Ramos (cell line): ENCODE measurements at regions not wholly inside any gene's neighbourhood (a gene's known extent, or its start where the extent isn't known, plus 50 kb on each side); places are given as distances from the start of the nearest gene placed in this dataset.
"Not testable (repeated sequence)": the region's sequence is repeated elsewhere in the genome, so short reads cannot be mapped to it uniquely, and the experiment has no call there.

Source experiments
- in situ Hi-C: fragments of 300-500 bp; cut with MboI; formaldehyde crosslinking; loops from one replicate; pipeline ENCODE4 v1.14.3; 2022; ENCODE audit warnings: low sequenced_read_pairs; ENCODE audit not compliant: unreplicated experiment

DNA sequence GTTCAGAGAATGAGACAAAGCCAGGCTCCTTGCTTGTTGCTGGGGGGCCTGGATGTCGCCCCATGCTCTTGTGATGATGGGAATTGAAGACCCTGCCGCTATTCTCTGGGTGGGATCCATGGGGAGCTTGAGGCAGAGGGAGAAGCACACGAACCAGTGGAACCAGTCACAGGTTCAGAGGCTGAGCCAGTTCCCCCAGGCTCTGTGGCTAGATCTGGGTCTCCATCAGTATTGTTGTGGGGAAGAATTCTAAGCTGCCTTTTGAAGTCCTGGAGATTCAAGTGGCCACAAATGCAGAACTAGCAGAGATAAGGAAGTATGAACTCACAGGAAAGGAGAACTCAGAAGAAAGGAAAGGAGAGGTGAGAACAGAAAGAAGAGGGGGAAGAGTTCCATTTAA, 219.4 kb downstream of the MSX2 start:
- in situ Hi-C loops: no loop called here

GRCh38 chr5:174943002-174943401, 218.6 kb downstream of the MSX2 start:
- in situ Hi-C loops: not testable (repeated sequence)

DNA sequence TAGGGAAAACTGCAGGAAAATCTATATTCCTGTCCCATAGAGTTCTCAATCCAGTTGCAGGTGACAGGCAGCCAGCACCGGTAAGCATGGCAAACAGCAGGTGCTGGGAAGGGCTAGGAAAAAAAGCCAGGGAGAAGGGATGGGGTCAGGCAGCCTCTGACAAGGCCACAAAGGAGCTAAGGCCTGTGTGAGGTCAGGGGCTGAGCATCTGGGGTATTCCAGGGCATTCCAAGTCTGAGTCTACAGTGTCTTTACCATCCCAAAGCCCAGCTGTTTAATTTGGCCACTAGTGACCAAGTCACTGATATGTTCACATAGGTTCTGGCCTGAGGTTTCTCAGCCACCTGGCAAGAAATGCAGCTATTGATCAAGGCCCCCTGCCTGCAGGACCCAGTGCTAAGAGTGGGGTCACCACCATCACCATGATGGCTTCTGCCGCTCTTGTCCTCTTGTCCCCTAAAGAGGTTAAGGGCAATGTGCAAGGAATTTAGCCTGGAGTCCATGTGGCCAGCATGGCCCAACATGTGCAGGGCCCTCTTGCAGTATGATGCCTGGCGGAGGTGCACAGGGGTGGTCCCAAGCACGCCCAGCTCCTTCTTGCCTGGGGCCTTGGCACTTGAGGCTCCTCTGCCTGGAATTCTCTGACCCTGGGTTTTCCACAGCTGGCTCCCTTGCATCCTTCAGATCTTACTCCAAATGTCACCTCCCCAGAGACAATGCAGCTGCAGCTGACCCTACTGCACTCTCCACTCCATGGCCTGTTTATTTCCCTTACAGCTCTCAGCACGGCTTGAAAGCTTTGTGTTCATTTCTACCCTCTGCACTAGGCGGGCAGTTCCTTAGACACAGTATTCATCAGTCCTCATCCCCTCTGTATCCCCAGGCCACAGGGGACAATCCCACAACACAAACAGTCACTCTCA, 213.1 kb downstream of the MSX2 start:
- in situ Hi-C loops: no loop called here

DNA sequence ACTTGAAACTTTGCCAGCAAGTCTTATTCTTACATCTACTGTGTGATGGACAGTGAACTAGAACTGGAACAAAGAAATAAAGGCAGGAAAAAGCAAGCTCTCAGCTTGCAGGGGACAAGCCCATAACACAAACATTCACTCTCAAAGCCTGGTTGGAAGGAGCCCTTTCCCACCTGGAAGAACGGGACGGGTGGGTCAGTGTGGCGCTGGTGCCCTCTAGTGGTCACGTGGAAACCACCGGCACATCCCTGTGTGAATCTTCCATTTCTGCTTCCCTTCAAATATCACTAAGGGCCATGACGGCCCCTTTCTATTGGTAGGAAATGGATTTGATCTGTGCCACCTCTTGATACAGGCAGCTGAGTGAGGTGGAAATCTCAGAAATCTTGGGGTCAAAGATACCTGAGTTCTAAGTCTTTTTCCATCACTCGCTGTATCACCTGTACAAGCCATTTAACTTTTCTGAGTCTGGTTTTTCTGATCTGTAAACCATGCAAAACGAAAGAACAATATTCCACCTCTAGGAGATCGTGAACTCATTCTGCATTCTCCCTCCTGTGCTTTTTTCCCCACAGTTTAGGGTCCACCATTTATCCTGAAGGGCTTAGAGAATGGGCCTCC, 211.6 kb downstream of the MSX2 start:
- in situ Hi-C loops: no loop called here

GRCh38 chr5:174931033-174931432, 206.7 kb downstream of the MSX2 start:
- in situ Hi-C loops: not testable (repeated sequence)

- in situ Hi-C loops: no loop called here
Measured at GRCh38 chr5:174925586-174925985, 201.2 kb downstream of the MSX2 start.

DNA sequence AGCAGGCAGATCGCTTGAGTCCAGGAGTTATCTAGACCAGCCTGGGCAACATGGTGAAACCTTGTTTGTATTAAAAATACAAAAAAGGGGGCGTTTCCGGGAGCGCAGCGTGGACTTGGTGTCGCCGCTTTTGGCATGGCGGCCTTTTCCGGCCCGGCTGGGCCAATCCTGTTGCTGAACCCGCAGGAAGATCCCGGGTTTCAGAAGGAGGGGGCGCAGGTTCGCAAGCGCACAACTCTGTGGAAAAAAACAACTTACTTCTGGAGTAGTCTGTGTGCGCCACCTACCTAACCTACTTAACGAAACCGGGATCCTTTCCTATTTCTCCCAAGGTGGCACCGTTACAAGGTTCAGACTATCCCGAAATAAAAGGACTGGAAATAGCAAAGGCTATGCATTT, 198.6 kb downstream of the MSX2 start:
- in situ Hi-C loops: no loop called here

GRCh38 chr5:174920906-174921550, 196.6 kb downstream of the MSX2 start:
- in situ Hi-C loops: no loop called here

DNA sequence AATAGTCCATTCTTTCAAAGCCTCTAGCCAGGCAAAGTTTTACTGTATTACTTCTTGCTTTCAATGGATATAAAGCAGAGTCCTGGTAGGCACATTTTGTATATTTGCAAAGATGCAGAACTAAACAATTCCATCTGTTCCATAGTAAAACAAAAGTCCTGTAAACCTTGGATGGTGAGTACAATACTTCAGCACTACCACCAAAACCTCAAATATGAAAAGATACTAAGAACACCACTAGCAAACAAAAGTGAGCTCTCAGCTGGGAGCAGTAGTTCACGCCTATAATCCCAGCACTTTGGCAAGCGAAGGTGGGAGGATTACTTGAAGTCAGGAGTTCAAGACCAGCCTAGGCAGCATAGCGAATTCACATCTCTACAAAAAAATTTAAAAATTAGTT, 195.0 kb downstream of the MSX2 start:
- in situ Hi-C loops: no loop called here

DNA sequence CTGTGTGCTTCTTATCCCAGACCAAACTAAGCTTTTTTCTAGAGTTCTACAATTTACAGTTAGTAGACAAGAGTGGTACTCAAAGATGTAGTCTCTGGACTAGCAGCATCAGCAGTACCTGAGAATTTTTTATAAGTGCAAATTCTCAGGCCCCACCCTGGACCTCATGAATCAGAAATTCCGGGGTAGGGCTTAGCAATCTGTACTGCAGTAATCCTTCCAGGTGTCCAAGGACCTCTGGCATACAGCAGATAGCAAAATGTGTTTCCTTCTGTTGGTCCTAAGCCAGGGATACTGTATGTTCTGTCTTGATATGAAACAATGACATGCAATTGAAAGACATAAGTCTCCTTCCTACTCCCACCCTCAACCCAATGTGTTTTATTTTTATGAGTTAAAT, 194.3 kb downstream of the MSX2 start:
- in situ Hi-C loops: no loop called here

DNA sequence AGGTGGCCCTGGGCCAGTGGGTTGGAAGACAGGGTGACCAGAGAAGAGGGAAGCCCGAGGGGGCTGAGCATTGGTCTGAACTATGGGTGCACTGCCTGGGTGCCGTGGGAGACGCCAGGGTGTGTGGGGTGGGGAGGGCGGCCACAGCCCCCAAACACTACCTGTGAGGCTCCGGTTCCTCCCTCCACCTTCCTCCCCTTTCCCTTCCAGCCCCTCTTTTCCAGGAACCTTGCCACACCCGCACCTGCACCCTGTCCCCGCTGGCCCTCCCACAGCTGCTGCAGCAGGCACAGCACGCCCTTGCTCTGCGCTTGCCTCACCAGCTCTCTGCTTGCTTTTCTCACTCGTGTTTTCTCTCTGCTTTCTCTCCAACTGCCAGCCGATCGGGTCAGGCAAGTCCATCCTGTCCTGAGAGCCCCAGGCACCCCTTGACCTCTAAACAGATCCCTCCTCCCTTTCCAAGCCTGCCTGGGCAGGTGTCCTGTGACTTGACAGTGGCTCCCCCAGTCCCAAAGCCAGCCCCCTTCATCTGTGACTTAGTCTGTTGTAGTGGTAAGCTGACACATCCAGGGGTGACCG, 193.7 kb downstream of the MSX2 start:
- in situ Hi-C loops: no loop called here

DNA sequence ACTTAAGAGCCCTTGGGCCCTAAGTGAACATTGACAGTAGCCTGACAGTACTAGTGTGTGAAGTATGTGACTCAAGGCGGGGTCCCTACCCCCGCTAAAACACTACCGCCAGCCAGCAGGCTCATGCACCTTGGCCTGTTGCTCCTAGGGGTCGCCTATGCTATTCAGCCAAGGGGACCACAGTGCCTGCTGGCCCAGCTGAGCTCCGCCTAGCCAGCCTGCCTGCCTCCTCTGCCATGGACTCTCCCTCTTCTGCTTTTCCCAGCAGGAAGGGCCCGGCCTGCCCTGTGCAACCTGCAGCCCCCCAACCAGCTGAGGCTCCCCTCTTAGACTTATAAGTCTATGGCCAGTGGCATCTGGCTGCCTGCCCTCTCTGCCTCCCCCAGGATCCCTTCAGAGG, 193.1 kb downstream of the MSX2 start:
- in situ Hi-C loops: not testable (repeated sequence)

GRCh38 chr5:174916924-174917323, 192.5 kb downstream of the MSX2 start:
- in situ Hi-C loops: not testable (repeated sequence)

- in situ Hi-C loops: no loop called here
Measured at GRCh38 chr5:174916227-174916626, 191.8 kb downstream of the MSX2 start.

DNA sequence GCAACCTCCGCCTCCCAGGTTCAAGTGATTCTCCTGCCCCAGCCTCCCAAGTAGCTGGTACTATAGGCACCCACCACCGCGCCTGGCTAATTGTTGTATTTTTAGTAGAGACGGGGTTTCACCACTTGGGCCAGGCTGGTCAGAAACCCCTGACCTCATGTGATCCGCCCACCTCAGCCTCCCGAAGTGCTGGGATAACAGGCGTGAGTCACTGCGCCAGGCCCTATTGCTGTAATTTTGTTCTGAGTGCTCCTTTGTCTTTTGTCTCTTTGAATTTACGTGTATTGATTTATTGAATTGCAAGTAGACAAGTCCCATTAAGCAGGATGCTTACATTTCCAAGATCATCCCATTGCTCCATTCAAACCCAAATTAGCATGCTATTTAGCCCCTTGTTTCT, 186.7 kb downstream of the MSX2 start:
- in situ Hi-C loops: no loop called here

DNA sequence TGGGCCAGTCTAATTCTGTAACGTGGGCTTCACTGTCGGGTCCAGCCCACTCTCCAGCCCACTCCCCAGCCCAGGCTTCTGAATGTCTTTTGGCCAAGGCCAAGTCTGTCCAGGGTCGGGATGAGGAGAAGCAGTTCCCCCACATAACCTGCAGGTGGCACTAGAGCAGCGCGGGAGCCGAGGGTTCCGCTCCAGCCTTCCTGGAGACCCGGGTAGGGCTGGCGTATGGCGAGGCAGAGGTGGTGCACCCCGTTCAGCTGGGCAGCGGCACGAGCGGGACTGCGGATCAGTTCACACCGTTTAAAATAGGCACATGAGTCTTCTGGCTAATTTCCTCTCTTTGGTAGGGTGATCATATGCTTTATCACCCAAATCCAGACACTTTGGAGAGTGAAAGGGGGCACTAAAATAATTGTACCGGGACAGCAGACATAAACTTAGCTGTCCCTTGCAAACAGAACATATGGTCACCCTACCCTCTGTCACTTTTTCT, 185.9 kb downstream of the MSX2 start:
- in situ Hi-C loops: no loop called here

DNA sequence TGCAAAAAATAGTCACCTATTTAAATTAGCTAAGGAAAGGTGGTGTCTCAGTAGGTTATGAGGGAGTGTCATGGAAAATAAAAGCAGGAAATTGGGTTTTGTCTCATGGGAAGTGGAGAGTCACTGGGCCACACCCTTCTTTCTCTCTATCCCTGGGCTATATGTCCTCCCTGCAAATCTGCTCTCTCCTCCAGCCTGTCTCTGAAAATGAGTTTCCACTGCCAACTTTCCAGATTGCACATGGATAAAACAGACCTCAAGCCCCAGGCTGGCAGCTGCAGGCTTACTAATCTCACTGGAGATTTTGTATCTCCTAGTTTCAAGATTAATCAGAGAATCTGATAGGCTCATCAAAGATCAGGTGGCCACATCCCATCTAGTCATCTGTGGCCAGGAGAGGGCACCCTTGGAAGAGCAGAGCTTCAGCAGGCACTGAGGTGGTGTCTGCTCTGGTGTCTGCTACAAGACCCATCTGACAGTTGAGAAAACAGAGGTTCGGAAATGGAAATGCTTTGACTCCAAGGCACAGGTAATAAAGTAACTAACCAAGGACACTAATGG, 178.9 kb downstream of the MSX2 start:
- in situ Hi-C loops: no loop called here

DNA sequence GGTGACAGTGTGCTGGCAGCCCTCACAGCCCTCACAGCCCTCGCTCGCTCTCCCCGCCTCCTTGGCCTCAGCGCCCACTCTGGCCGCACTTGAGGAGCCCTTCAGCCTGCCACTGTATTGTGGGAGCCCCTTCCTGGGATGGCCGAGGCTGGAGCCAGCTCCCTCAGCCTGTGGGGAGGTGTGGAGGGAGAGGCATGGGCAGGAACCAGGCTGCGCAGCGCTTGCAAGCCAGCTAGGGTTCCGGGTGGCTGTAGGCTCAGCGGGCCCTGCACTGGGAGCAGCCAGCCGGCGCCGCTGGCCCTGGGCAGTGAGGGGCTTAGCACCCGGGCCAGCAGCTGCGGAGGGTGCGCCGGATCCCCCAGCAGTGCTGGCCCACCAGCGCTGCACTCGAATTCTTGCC, 177.0 kb downstream of the MSX2 start:
- in situ Hi-C loops: no loop called here

DNA sequence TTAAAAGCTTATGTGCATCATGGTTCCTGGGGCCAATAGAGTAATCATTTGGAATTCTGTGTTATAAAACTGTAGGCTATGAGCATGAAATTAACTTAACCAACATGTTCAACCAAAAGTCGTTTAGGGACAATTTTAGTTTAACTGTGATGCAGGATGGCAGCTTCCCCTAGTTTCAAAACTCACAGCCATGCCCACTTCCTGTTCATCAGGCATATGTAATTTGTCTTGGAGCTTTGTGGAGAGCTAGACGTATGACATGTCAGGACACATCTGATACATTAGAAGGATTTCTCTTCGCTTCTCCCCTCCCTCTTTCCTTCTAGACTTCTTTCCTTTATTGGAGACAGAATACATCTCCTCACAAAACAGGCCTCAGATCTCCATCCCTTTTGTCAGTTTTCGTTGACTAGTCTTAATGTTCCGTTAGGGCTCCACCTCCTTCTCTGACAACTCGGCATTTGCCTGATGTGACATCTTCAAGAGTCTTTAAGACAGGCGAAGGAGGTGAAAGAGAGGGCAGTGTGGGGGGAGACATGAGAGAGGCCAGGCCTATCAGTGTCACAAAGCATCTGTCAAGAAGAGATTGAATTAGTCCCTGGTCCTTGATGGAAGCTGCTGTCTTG, 176.0 kb downstream of the MSX2 start:
- in situ Hi-C loops: no loop called here
